Stimulated activated CD8-positive, alpha-beta memory T cell treated with anti-CD3 and anti-CD28 coated beads, Interleukin-7, amount 100 ng/mL, for 48 hours (primary cell): ENCODE measurements at regions not wholly inside any gene's neighbourhood (a gene's known extent, or its start where the extent isn't known, plus 50 kb on each side); places are given as distances from the start of the nearest gene placed in this dataset.

ENCODE experiments used
- DNase-seq, 2 donors: peaks; one replicate each; pipeline ENCODE4 v3.0.0-alpha.2; 2020; ENCODE audit warnings: low read depth in 1 of 2; ENCODE audit errors: extremely low read depth in 1 of 2

DNA sequence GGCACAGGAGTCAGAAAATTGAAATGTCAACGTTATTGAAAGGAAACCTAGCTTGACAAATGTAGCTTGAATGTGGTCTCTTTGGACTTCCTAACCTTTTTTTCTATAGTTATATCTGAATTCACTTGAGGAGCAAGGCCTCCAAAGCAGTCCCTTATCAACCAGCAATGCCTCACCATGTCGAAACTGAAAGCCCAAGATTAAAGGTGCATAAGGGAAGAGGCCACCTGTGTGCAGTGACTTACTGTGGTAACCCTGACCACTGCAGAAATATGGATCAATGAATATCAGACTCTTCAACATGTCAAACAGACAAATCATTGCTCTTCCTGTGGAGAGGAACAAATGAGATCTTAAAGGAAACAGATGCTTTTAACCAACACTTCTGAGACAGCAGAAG is 95.0 kb upstream of the GIMD1 start:
- DNase-seq, result no peak

DNA sequence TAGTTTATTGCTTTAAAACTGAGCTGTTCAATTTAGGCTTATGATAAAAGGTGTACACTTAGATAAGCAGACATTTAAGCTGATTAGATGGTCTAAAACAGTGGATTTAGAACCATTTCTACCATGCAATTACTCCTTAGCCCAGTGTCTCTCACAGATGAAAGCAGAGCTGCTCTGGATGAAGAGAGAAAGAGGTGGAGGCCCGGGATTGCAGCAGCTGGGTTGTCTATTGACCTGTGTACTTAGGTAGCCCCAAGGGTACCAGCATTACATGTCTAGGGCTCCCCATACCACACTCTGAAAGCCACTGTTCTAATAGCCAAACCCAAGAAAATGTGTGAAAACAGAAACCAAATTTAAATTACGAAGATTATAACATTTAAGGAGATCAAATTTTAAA is 86.0 kb upstream of the GIMD1 start:
- DNase-seq, result no peak

DNA sequence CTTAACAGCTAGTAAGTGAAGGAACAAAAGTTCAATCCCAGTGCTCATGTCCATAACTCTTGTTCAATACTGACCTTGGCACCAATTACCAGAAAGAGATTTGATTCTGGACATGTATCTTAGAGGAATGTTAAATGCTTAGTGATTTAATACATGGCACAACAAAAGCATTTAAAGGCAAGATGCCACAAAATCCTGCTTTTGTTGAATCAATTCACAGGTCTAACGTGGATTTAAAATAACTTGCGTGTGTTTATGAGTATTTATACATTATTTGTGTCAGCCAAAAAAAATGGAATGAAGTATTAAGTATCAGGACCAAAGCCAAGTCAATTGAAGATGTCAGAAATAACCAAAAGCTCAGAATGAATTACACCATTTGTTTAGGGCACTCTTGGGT is 85.4 kb upstream of the GIMD1 start:
- no peak for DNase-seq

DNA sequence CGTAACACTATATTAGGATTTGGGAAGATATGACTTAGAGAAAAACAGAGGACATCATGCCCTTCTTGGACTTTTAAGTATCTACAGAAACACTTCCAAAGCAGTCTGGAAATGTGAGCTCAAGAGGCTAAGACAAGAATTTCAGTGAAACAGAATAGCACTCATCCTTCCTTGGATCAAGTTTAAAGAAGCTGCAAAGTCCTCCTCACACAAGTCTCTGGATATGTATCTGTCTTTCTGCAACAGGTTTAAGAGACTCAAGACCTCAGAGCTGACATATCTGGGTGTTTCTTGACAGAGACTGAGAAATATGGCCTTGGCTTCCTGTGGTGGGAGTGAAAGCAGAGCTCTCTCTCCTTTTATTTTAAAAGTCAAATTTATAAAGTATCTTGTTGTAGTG is 82.5 kb upstream of the GIMD1 start:
- no peak for DNase-seq

DNA sequence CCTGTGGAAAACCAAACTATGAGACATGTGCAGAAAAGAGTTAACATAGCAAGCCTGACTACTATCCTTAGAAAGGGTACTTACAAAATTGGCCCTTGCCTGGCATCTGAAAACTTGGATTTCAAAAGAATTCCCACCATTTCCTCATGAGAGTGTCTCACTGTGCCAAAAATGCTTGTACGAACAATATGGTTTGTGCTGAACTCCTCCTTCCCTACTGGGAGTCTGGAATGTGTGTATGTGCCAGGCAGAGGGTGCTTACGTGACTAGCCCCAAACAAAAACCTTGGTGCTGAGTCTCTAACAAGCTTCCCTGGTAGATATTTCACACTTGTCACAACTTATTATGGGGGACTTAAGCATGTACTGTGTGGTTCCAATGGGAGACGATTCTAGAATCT is 81.7 kb upstream of the GIMD1 start:
- DNase-seq, result no peak

DNA sequence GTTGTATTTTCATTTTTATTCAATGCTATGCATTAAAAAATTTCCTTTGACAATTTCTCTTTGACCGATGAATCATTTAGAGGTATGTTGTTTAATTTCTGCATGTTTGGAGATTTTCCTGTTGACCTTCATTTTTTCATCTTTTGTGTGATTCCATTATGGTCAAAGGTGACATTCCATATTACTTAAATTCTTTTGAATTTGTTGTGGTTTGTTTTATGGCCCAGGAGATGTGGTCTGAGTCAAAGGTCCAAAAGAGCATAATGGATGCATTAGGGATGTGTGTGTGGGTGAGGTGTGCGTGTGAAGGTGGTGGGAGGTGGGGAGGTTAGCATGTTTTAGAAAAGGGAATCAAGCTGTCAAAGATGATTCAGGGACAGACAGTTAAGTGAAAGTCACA is 76.0 kb upstream of the GIMD1 start:
- no peak for DNase-seq

DNA sequence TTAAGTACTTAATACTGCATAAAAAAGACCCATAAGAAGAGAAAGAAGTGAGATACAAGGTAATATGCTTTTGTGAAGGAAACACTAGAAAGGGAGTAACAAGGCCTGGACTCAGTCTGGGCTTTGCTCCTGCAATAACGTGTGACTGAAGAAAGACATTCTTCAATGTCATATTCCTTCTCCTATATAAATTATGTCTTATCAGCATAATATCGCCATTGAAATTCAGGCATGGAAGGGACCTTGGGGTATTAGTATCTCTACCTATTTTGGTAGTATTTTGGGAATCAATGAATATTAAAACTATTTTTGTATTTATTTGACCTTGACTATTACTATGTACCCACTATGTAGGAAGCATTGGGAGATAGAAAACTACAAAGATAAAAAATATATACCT is 62.2 kb upstream of the GIMD1 start:
- no peak for DNase-seq

DNA sequence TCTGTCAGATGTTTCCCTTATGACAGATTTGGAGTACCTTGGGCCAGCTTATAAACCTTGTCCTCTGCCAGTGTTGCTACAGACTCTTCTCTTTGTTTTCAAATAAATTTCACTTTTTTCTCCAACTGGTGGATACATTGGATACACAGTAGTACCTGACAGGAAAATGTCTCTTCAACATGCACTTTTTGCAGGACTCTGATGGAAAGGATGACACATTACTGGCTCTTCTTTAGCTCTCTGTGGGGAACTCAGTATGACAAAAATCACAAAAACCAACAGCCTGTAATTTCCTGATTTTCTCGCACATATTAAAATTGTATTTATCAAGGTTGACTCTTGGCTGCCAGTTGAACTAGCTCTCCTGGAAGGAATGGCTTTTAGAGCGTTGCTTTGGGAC is 61.3 kb upstream of the GIMD1 start:
- no peak for DNase-seq

DNA sequence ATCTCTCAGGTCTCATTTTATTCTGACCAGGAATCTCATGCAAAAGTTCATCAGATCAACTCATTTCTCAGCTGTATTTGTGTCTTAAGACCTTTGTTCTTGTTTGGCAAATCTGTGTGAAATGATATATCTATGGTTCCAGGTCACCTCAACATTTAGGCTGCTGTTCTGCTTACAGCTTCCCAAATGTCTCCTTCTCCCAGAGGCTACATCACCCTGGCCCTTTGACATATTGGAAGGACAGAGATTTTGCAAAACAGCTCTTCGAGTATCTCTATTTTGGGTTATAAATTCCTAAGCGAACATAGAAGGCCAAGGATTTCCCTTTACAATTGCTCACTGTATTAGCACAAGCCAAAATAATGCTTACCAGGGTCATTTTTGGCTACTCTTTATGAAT is 57.5 kb upstream of the GIMD1 start:
- no peak for DNase-seq

DNA sequence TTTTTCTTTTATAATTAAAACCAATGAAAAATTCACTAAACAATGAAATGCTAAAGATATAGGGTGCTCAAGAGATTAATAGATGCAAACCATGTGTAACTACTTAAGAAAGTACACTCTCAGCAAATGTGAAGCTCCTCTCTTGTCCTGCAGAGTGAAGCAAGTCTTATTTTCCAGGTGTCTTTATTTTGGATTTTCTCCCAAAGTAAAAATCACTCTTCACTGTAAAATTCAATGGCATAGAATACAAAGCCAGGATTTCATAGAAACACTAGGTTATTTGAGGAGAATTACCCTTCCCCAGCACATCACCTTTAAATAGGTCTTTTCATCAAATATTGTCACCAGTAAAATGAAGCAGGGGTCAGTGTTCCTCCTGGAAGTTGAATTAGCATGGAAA is 57.0 kb upstream of the GIMD1 start:
- no peak for DNase-seq

DNA sequence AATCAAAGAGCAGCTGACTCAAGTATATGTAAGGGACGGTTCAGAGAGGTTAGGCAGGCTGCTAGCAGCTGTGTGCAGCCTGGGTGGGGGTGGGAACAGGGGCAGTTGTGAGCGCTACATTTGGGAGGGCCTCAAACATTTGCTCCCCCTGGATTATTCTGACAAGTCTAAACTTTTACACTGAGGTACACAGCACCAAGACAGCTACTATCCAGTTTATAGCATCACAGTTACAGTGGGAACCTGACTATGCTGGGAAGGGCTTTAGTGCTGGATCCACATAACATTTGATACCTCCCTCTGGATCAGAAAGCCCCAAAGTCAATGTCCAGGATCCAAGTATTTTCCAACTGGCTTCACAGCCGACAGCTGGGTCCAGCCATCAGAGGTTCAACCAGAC is 55.8 kb upstream of the GIMD1 start:
- DNase-seq, result no peak

DNA sequence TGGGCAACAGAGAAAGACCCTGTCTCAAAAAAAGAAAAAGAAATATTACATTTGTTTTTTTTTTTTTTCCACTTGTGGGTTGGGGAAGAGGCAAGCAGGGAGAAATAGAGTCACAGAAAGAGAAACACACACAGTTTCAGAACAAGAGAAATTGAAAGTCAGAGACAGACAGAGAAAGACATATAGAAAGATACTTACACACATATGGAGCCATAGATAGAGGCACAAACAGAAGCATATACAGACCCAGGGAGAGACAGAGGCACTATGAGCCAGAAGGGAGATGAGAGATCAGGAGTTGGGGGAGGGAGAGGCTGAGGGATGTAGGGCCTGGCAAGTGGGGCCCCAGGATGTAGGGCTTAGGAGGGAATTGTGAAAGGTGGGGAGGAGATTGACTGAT is 55.2 kb upstream of the GIMD1 start:
- DNase-seq, result no peak

DNA sequence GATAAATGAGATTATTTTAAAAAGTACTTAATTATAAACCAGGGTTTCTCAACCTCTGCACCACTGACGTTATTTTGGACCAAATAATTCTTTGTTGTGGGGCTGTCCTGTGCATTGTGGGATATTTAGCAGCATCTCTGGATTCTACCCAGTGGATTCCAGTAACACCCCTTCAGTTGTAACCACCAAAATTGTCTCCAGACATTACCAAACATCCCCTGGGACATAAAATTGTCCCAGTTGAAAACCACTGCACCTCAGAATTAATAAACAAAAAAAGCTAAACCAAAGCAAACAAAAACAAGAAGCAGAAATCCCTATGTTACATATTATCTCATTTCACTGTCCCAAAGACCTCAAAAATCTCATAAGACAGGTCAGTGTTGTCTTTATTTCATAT is 54.2 kb upstream of the GIMD1 start:
- no peak for DNase-seq

DNA sequence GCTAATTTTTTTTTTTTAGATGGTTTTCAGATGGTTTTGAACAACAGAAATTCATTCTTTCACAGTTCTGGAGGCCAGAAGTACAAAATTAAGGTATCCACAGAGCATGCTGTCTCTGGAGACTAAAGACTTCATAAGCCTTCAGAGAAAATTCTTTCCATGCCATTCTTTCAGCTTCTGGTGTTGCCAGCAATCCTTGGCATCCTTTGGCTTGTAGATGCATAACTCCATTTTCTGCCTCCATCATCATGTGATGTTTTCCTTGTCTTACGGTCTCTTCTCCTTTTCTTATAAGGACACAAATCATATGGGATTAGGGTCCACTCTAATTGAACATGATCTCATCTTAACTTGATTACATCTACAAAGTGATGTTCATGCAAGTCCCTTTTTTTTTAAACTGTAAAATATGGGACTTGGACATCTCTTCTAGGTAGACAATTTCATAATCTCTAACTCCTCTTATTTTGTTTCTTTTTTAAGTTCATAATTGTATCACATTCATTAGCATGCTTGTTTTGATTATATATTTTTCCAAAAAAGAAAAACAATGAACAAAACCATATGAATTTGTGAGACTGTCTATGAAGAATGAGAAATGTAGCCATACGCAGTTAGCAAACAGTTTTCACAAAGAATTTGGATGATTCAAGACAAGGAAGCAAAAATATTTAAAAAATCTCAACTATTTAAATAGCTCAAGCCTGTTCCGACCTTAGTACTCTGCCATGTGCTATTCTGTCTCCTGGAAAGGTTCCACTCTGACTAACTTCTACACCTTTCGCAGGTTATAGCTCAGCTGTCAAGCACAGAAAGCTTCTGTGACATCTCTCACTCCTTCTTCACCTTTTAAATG is 53.1 kb upstream of the GIMD1 start:
- no peak for DNase-seq

DNA sequence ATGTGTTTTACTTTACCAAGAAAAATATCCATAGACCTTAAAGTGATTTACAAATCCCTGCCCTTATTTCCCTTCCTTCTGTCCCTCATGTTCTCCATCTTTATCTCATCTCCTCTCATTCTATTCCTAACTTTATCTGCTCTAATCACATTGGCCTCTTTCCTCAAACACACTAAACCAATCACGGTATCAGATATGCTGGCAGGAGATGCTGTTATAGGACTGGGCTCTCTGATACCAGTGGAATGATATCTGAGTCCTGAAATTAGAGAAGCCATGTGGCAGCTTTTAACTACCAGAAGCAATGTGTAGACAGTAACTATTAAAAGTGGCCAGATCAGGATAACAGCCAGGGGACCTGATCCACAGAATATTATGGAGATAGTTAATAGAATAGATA is 49.9 kb upstream of the GIMD1 start:
- no peak for DNase-seq
